WTC11 (cell line): ENCODE measurements at regions not wholly inside any gene's neighbourhood (a gene's known extent, or its start where the extent isn't known, plus 50 kb on each side); places are given as distances from the start of the nearest gene placed in this dataset.
"Not testable (repeated sequence)": the region's sequence is repeated elsewhere in the genome, so short reads cannot be mapped to it uniquely, and the experiment has no call there.

ENCODE experiments used
- CTCF ChIP-seq: fragments of 200-600 bp; IDR thresholded peaks from 2 replicates; pipeline ENCODE4 v1.8.0; 2022; ENCODE audit warnings: antibody characterized with exemption
- HMGA2 ChIP-seq: fragments of 250-450 bp; sonication (Bioruptor Pico); IDR thresholded peaks from 2 replicates; pipeline ENCODE4 v1.4.0; 2021; ENCODE audit warnings: mild to moderate bottlenecking, moderate library complexity
- NR2C2 ChIP-seq: sonication (generic); formaldehyde crosslinking; IDR thresholded peaks from 2 replicates; pipeline ENCODE4 v1.8.0; 2022; ENCODE audit warnings: mild to moderate bottlenecking, missing genetic modification reagents
- SP1 ChIP-seq: sonication (generic); formaldehyde crosslinking; conservative IDR thresholded peaks from 2 replicates; pipeline ENCODE4 v1.8.1; 2022; ENCODE audit warnings: missing genetic modification reagents
- ZNF281 ChIP-seq: sonication (generic); formaldehyde crosslinking; IDR thresholded peaks from 2 replicates; pipeline ENCODE4 v1.8.0; 2023; ENCODE audit warnings: mild to moderate bottlenecking, missing genetic modification reagents
- ZNF416 ChIP-seq: fragments of 250-450 bp; sonication (Bioruptor Pico); IDR thresholded peaks from 2 replicates; pipeline ENCODE4 v1.9.0; 2021; ENCODE audit warnings: mild to moderate bottlenecking, inconsistent platforms
- TF ChIP-seq, protein P1 (sequence below): sonication (generic); formaldehyde crosslinking; IDR thresholded peaks from 2 replicates; pipeline ENCODE4 v1.8.1; 2023; ENCODE audit warnings: mild to moderate bottlenecking, missing genetic modification reagents, borderline replicate concordance

GRCh38 chr21:9657779-9658178 lies 863.6 kb upstream of the TPTE start:
- TF ChIP-seq, protein P1, sequence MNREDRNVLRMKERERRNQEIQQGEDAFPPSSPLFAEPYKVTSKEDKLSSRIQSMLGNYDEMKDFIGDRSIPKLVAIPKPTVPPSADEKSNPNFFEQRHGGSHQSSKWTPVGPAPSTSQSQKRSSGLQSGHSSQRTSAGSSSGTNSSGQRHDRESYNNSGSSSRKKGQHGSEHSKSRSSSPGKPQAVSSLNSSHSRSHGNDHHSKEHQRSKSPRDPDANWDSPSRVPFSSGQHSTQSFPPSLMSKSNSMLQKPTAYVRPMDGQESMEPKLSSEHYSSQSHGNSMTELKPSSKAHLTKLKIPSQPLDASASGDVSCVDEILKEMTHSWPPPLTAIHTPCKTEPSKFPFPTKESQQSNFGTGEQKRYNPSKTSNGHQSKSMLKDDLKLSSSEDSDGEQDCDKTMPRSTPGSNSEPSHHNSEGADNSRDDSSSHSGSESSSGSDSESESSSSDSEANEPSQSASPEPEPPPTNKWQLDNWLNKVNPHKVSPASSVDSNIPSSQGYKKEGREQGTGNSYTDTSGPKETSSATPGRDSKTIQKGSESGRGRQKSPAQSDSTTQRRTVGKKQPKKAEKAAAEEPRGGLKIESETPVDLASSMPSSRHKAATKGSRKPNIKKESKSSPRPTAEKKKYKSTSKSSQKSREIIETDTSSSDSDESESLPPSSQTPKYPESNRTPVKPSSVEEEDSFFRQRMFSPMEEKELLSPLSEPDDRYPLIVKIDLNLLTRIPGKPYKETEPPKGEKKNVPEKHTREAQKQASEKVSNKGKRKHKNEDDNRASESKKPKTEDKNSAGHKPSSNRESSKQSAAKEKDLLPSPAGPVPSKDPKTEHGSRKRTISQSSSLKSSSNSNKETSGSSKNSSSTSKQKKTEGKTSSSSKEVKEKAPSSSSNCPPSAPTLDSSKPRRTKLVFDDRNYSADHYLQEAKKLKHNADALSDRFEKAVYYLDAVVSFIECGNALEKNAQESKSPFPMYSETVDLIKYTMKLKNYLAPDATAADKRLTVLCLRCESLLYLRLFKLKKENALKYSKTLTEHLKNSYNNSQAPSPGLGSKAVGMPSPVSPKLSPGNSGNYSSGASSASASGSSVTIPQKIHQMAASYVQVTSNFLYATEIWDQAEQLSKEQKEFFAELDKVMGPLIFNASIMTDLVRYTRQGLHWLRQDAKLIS (CRISPR knock-in tag) = not testable (repeated sequence)
- TF ChIP-seq CTCF; HMGA2; ZNF281; SP1 (CRISPR knock-in tag); NR2C2 (CRISPR knock-in tag); ZNF416 (CRISPR knock-in tag): not testable (repeated sequence)
